ENCODE measurements at regions not wholly inside any gene's neighbourhood (a gene's known extent, or its start where the extent isn't known, plus 50 kb on each side); places are given as distances from the start of the nearest gene placed in this dataset.

DNA sequence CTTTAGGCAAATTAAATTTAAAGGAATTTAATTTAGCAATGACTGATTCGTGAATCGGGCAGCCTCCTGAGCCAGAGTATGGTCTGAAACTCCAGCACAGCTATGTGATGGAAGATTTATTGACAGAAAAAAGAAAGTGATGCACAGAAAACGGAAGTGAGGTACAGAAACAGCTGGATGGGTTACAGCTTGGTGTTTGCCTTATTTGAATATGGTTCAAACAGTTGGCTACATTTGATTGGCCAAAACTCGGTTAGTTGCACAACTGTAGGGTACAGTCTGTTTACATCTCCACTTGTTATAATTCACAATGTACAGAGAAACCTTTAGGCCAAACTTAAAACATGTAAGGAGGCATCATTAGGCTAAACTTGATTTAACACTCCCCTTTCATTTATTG is 1716.1 kb upstream of the C9orf72 start:
- Histone ChIP-seq H2BK15ac (ENCODE audit: low read length) (no peak overlapping the region), H3K4ac (replicated peaks; ENCODE audit: insufficient read length, low read depth, low read length) (no peak overlapping the region), H2BK5ac (ENCODE audit: low read depth, low read length) (no peak overlapping the region), H2BK20ac (ENCODE audit: low read length) (no peak overlapping the region), H3K36me3 (ENCODE audit: control insufficient read depth in 2 of 4, insufficient read depth in 4 of 4, low read length in 3 of 4) (no peaks in the 10 kb centered on the region), H3K27ac (ENCODE audit: low read depth, low read length) (no peak overlapping the region), H2AFZ (ENCODE audit: low read length) (no peak overlapping the region), H3K4me3 (ENCODE audit: extremely low read depth in 1 of 4, insufficient read depth in 2 of 4, low read depth in 3 of 4, low read length in 4 of 4) (no peak overlapping the region), H2BK12ac (ENCODE audit: low read depth, low read length) (no peak overlapping the region), H3K14ac (ENCODE audit: insufficient read length) (no peak overlapping the region), H4K91ac (replicated peaks; ENCODE audit: insufficient read length, low read length) (no peak overlapping the region), H3K27me3 (replicated peaks in 1 of 4; ENCODE audit: control insufficient read depth in 3 of 4, extremely low read depth in 1 of 4, insufficient read depth in 3 of 4, low read length in 3 of 4) (no peaks in the 10 kb centered on the region), H3K79me1 (ENCODE audit: low read depth, low read length) (no peaks in the 10 kb centered on the region; the same call in 1 of the 2 replicates), H3K4me2 (ENCODE audit: insufficient read depth in 1 of 2, low read depth in 2 of 2, low read length in 2 of 2) (no peak overlapping the region), H3K9me3 (ENCODE audit: insufficient read depth in 2 of 2, low read depth in 1 of 2, low read length in 1 of 2) (peaks cover 0 to 5% of the 10 kb centered on the region in 2 experiments; a peak in 1 of 4 replicates), H3K9ac (replicated peaks in 1 of 4; ENCODE audit: extremely low read depth in 1 of 4, low read depth in 3 of 4, low read length in 3 of 4) (no peak overlapping the region), H3K4me1 (replicated peaks in 1 of 4; ENCODE audit: control insufficient read depth in 3 of 4, insufficient read depth in 4 of 4, low read length in 3 of 4) (no peaks in the 10 kb centered on the region), H3K23ac (ENCODE audit: insufficient read length) (no peak overlapping the region), H4K8ac (ENCODE audit: extremely low read depth, insufficient read depth, low read length) (no peak overlapping the region), H3K79me2 (ENCODE audit: control insufficient read depth in 1 of 2, insufficient read depth in 2 of 2, low read length in 2 of 2) (no peaks in the 10 kb centered on the region), H4K5ac (ENCODE audit: insufficient read length, low read depth, low read length) (no peak overlapping the region), H4K20me1 (replicated peaks in 1 of 2; ENCODE audit: control insufficient read depth in 1 of 2, insufficient read depth in 2 of 2, low read length in 2 of 2) (no peaks in the 10 kb centered on the region), H2AK5ac (ENCODE audit: low read depth, low read length) (no peak overlapping the region), H3K56ac (replicated peaks; ENCODE audit: insufficient read length, low read depth, low read length) (no peak overlapping the region), H3K23me2 (ENCODE audit: low read depth, low read length) (no peaks in the 10 kb centered on the region), H3K18ac (ENCODE audit: extremely low read depth, low read length) (no peak overlapping the region), H2BK120ac (replicated peaks; ENCODE audit: low read depth, low read length) (no peak overlapping the region)
- ChIA-PET CTCF (ENCODE audit: partially characterized antibody) (interaction anchor here (1.8 kb wide), 1 partner anchor 402 kb away, joined by 3 read pairs; no protein-coding TSS in a partner anchor), POLR2A (ENCODE audit: partially characterized antibody) (no interaction called here)
- 95% methylated on average over 4 of the region's 4 CpGs; no CpG with 5 or more reads in 1 of the 2 experiments for WGBS, 2 experiments (ENCODE audit: extremely low coverage in 1 of 2, insufficient coverage in 1 of 2, insufficient read length in 1 of 2, insufficient replicate concordance in 2 of 2, low coverage in 1 of 2, low lambda C conversion rate in 2 of 2, missing lambda C conversion rate in 1 of 2)
- FAIRE-seq (no peak), DNase-seq (ENCODE audit: low read depth in 1 of 2, low spot score in 2 of 2) (no peak)
- TF ChIP-seq ASH2L (IDR thresholded peaks at IDR 0.05; ENCODE audit: low read length): no peak
- no peak for TF ChIP-seq RNF2 (IDR thresholded peaks at IDR 0.05; ENCODE audit: borderline replicate concordance, low read depth, low read length, missing control alignments, poor library complexity, severe bottlenecking)
- no peak for TF ChIP-seq CTBP2 (IDR thresholded peaks at IDR 0.05; ENCODE audit: borderline replicate concordance, insufficient read depth, insufficient read length, low read length)
- TF ChIP-seq NANOG (IDR thresholded peaks at IDR 0.05; ENCODE audit: insufficient read depth, low read depth, low read length, poor library complexity, severe bottlenecking): no peak
- TF ChIP-seq SIX5 (IDR thresholded peaks at IDR 0.05; ENCODE audit: low read depth, low read length): no peak
- no peak for TF ChIP-seq NRF1 (IDR thresholded peaks at IDR 0.05; ENCODE audit: low read depth, low read length)
- TF ChIP-seq SIN3A (conservative IDR thresholded peaks at IDR 0.05 in 1 of 2, IDR thresholded peaks at IDR 0.05 in 1 of 2; ENCODE audit: low read depth in 1 of 2, low read length in 2 of 2): no peak
- no peak for TF ChIP-seq TAF7 (optimal IDR thresholded peaks at IDR 0.05; ENCODE audit: borderline replicate concordance, low read depth, low read length)
- TF ChIP-seq GABPA (IDR thresholded peaks at IDR 0.05; ENCODE audit: borderline replicate concordance, insufficient read depth, low read length): no peak
- TF ChIP-seq RAD21 (IDR thresholded peaks at IDR 0.05 in 1 of 2, conservative IDR thresholded peaks at IDR 0.05 in 1 of 2; ENCODE audit: low read depth in 2 of 2, low read length in 2 of 2): no peak
- TF ChIP-seq SAP30 (IDR thresholded peaks at IDR 0.05; ENCODE audit: insufficient read depth, insufficient replicate concordance, low read length): no peak
